ENCODE measurements at regions not wholly inside any gene's neighbourhood (a gene's known extent, or its start where the extent isn't known, plus 50 kb on each side); places are given as distances from the start of the nearest gene placed in this dataset.

DNA sequence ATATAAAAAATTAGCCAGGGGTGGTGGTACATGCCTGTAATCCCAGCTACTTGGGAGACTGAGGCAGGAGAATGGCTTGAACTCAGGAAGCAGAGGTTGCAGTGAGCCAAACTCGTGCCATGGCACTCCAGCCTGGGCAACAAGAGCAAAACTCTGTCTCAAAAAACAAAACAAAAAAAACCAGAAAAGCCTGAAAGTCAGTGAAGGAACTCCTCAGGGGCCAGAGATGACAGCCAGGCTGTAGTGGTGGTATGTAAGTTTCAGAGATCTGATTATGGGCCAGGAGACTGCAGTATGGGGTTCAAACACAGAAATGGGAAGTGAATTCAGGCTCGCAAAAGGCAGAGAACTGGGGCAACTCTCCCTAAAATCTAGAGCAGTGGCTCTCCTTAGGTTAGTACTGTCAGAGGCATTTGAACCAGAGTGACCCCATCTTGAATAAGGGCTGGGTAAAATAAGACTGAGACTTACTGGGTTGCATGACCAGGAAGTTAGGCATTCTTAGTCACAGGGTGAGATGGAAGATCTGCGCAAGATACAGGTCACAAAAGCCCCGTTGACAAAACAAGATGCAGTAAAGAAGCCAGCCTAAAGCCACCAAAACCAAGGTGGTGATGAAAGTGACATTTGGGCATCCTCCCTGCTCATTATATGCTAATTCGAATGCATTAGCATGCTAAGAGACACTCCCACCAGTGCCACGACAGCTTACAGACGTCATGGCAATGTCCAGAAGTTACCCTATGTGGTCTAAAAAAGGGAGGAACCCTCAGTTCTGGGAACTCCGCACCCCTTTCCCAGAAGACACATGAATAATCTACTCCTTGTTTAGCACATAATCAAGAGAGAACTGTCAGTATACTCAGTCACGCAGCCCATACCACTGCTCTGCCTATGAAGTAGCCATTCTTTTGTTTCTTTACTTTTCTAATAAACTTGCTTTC is 120.2 kb upstream of the XYLT1 start:
- DNase-seq (ENCODE audit: low spot score), result no peak

DNA sequence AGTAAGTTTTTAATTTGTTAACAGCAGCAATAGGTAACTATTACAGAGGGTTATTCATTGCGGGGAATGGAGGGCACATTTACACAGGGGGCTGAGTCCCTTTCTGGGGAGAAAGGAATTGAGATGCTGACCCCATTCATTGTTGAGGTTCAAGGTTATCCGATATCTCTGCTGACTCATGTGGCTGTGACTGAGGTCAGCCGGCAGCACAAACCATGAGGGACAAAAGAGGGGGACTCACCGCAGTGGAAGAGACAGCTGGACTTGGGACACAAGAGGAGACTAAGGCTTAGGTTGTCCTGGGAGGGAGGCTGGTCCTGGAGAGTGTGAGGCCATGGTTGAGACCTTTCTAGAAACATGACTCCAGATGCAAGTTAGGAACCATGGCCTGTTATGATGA is 119.1 kb upstream of the XYLT1 start:
- DNase-seq (ENCODE audit: low spot score), result no peak

DNA sequence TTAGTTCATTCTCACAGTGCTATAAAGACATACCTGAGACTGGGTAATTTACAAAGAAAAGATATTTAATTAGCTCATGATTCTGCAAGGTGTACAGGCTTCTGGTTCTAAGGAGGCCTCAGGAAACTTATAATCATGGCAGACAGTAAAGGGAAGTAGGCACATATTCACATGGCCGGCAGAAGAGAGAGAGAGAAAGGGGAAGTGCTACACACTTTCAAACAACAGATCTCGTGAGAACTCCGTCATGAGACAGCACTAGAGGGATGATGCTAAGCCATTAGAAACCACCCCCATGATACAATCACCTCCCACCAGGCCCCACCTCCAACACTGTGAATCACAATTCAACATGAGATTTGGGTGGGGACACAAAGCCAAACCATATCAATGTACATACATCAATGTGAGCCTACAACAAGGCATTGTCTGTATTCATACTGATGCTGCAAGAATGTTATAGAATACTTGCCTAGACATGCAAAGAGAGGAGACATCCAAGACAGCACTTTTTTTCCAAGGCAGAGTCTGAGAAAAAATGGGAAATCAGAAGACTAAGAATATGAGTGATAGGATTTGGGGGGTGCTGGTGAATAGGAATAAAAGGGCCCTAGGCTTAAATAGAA is 114.8 kb upstream of the XYLT1 start:
- no peak for DNase-seq (ENCODE audit: low spot score)

DNA sequence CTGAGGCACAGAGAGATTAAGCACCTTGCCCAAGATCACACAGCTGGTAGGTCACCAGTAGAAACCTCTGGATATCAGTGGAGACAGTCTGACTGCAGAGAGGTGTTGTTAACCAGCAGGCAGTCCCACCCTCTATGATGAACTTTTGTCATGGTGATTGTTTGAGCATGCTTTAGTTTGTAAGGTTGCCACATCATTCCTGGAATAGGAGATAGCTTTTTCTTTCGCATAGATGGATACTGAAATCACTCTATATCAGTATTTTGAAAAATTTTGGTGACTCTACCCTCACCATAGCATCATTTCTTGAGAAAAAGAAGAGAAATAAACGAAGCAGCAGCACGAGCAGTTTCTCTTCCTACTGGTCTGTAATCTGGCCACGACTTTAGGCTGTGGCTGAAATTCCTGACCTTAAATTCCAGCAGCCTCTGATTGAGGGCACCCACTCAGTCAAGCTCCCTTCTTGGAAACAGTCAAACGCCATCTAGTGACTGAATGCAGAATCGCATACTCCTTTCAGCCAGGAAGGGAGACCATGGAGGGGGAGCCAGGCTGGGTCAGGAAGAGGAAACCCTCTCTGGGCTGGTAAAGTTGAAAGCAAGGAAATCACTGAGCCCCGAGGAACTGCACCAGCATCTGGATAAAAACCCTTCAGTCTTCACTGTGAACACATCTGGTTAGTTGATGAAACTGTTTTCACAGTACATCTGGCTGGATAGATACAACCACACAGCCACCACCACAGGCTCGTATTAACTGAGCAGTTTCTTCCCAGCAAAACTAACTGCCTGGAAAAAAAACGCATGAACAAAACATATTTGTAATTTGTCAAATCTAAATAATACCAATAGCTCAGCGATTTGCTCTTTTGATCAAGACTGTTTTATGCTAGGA is 108.5 kb upstream of the XYLT1 start:
- DNase-seq (ENCODE audit: low spot score), result peak; percentile 67

DNA sequence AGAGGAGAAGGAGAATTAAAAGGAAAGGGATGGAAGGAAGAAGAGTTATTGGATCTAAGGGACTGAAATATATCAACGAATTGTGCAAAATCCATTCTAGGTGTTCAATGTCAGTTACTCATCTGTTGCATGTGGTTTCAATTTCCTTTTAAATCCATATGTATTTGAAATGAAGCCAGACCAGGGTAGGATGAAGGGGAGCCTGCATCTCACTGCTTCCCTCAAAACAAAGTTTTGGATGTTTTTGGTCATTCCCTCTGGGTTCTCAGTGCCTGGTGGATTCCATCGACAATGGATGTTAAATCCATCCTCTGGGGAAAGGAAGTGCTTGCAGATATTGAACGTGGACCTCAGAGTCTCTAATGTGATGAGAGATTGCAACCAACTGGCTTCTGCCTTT is 103.5 kb upstream of the XYLT1 start:
- no peak for DNase-seq (ENCODE audit: low spot score)

DNA sequence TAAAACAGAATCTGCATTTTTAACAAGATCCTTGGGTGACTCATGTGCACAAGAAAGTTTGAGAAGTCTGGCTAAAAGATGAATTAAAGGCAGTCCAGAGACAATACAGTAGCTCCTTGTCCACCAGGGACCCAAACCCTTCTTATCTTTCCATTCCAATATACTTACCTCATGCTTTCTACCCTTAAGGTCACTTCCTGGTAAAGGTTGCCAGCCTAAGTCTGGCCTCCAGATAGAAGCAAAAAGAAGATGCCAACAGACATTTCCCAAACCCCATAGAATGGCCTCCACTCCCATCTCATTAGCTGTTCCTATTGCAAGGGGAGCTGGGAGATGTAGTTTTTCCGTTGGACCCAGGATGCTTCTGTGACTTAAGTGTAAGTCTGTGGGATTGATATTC is 101.4 kb upstream of the XYLT1 start:
- DNase-seq (ENCODE audit: low spot score), result no peak

DNA sequence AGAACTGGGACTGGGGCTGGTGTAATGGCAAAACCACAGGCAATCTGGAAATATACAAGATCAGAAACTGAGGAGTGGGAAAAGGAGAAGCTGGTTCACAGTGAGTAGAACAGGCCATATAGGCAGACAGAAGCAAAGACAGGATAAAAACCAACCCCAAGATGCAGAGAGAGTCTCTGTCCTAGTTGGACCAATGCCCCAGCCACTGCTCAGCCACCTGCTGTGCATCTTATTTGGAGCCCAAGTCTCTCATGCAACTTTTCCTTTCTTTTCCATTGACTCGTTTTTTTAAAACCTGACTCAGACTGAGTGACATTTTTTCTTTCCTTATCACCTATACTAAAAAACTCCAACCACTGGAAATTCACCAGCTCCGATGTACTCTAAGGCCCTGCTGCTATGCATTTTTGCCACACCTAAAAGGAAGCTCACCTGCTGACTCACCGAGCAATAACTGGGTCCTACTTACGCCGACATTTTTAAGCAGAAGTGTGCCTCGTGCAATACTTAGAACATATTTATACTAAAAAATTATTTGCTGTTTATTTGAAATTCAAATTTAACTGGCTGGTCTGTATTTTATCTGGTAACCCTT is 100.8 kb upstream of the XYLT1 start:
- no peak for DNase-seq (ENCODE audit: low spot score)

DNA sequence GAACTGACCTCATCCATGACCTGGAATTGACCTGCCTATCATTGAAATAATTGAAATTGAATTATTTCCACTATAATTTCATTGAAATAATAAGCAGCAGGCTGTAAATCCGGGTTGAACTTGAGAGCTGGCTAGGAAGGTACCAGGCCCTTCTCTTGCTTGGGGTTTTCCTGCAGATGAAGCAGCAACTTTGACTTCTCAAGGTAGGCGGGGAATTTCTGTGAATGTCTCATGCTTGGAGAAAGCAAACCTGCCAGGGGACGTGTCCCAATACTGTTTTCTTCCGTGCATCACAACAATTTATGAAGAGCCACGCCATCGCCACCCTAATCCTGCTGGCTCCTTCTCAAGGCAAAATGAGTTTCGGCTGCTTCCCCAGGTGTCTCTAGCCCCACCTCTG is 97.5 kb upstream of the XYLT1 start:
- DNase-seq (ENCODE audit: low spot score), result no peak

DNA sequence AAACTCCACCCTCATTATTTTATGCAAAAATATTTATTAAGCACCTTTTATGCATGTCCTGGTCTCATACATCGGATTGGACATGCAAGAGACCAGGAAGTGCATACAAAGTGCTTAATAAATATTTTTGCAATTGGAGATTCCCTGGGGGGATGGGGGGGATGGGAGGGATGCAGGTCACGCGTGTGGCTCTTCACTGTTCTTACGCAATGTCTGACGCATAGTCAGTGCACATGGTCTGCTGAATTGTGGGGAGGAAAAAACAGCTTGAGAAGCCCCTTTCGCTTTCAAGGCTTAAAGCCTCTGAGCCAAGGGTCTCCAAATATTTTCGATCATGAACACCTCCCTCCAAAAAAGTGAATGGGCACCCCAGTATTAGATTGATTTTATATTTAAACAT is 96.7 kb upstream of the XYLT1 start:
- DNase-seq (ENCODE audit: low spot score), result no peak

DNA sequence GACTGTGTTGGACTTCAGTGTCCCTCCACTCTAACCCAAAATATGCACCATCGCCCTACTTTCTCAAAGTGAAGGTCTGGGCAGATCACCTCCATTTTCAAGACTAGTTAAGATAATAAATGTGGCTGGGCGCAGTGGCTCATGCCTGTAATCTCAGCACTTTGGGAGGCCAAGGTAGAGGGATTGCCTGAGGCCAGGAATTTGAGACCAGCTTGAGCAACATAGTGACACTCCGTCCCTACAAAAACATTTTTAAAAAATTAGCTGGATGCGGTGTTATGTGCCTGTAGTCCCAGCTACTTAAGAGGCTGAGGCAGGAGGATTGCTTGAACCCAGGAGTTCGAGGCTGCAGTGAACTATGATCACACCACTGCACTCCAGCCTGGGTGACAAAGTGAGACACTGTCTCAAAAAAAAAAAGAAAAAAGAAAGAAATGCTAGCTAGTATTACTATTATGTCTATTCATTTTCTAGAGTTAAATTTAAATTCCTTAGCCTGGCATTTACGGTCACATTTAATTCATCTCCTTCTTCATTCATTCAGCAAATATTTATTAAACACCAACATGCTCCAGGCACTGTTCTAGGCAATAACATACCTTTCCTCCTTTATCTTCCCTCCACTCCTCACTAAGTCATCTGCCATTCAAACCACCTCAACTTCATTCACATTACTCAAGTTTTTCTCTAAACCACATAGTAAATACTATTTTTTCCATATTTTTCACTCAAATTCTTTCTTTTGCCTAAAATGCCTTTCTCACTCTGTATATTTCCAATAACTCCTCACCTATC is 96.1 kb upstream of the XYLT1 start:
- DNase-seq (ENCODE audit: low spot score), result no peak

DNA sequence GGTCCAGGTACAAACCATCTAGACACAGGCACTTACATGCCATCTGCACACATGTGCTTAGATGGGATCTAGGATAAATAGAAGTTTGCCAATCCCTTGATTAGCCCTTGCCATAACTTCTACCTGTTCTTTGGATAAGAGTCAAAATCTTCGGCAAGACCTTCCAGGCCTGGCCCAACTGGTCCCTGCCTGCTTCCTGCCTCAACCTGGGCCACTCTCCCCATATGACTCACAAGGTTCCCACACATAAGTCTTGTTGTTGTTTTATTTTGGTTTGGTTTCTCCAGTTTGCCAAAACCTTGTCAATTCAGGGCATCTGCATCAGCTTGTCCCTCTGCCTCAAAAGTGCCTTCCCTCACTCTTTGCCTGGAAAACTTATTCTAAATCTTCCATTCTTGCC is 95.3 kb upstream of the XYLT1 start:
- no peak for DNase-seq (ENCODE audit: low spot score)

DNA sequence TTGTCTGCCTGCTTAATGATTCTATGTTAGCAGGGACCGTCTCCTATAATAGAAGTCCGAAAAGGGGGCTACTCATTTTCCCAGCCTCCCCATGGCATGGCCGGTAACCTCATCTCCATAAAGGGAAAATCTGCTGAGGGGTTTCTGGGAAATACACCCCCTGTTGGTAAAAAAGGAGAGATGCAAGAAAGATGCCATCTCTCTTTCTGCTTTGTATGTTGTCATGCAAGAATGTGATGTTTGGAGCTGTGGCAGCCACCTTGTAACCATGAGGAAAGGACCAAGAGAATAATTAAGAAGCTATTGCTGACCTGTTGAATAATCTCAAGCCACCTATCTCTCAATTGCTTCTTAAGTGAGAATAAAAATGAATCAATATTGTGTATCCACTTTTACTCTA is 94.8 kb upstream of the XYLT1 start:
- no peak for DNase-seq (ENCODE audit: low spot score)

DNA sequence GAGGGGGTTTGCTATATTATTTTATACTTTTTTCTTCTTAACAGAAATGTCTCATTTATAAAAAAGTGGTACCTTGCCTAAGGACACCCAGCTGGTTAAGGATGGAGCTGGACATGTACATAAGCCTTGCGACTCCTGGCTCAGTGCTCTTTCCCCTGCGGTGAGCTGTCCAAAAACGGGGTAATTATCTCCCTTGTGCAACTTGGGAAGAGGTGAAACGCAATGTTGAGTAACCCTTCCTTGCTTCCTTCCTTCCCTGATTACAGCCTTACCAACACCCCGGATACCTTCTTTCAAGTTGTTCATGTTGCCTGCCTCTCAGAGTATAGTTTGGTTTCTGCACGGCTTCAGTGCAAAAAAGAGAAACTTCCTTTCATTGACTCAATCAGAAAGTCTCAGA is 94.1 kb upstream of the XYLT1 start:
- no peak for DNase-seq (ENCODE audit: low spot score)

DNA sequence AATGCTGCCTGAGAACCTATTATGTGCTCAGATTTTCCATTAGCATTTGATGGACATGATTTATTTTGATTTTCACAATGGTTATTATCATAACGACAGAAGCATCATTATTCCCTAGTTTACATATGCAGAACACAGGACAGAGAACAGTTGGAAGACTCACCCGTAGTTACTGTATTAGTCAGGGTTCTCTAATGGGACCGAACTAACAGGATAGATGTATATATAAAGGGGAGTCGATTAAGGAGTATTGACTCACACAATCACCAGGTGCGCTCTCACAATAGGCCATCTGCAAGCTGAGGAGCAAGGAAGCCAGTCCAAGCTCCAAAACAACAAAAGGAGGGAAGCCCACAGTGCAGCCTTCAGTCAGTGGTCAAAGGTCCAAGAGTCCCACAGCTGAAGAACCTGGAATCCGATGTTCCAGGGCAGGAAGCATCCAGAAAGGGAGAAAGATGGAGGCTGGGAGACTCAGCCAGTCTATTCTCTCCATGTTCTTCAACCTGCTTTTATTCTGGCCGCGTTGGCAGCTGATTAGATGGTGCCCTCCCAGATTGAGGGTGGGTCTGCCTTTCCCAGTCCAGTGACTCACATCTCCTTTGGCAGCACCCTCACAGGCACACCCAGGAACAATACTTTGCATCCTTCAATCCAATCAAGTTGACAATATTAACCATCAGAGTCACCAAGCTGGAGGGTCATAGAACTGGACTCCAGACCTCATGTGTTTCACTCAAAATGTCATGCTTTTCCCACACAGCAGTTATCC is 92.7 kb upstream of the XYLT1 start:
- DNase-seq (ENCODE audit: low spot score), result no peak

DNA sequence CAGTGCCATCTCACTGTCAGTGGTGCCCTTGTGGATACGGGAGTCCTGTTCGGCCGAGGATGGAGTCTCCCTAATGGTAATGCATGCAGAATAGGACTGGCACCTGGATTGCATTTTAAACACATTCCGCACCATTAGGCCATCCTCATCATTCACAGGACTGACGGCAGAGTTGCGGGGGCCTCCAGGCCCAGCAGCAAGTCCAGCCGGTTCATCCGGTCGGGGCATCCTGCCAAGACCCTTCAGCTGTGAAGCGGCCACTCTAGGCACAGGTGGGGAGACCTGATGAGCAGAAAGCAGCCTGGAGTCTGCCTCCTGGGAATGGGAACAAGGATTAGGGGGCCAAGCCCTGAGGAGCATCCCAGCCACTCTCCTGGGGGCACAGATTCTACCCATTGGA is 90.3 kb upstream of the XYLT1 start:
- no peak for DNase-seq (ENCODE audit: low spot score)

DNA sequence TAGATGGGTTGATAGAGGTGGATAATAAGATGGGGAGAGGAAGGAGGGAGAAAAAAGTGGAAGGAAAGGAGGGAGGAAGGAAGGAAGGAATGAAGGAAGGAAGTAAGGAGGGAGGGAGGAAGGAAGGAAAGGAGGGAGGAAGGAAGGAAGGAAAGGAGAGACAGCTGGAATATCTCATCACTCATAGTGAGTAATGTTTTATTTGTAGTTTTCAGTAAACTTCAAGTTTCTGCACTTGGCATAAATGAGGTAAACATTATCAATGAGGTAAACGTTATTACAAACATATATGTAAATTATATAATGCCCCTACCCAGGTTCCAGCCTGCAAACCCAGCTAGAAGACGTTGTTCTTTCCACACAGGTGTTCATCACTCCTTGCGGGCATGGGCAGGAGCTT is 89.8 kb upstream of the XYLT1 start:
- no peak for DNase-seq (ENCODE audit: low spot score)

DNA sequence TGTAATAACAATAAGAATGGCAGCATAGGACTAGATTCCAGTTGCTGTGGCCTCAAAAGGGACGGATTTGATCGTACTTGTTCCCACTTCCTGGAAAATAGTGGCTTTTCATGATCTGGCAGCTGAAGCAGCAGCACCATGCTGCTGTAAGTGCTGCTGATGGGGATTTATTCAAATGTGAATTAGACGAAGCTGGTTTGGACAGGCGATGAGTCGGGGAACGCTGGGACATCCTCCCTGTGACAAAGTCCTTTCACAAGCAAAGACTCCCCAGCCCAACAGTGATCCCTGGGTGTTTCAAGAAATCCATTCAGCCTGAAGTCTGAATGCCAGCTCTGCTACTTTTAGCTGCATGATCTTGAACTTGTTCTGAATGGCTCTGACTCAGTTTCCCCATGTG is 88.6 kb upstream of the XYLT1 start:
- no peak for DNase-seq (ENCODE audit: low spot score)

DNA sequence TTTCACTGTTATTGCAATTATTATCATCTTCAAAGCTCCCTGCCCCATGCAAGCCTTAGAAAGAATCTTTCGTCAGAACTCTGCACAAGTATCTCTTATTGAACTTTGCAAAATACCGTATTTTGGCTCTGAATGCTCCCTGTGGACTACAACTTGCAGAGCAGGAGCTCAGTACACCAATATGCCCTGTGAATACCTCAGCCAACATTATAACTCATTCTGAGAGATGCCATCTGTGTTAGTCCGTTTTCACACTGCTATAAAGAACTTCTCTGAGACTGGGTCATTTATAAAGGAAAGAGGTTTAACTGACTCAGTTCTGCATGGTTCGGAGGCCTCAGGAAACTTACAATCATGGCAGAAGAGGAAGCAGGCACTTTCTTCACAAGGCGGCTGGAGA is 87.2 kb upstream of the XYLT1 start:
- DNase-seq (ENCODE audit: low spot score), result no peak

DNA sequence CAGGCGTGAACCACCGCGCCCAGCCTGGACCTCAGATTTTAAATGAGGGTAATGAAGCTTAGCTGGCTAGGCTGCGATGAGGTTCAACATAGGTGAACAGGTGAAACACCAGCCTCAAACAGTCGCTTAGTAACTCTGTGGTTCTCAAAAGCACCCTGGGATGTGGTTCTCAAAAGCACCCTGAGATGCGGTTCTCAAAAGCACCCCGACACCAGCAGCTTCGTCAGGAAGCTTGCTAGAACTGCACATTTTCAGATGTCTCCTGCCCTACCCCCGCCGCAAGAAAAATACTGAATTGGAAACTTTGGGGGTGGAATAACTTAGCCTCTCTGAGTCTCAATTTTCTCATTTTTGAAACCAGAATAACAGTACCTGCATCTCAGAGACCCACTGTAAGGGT is 86.7 kb upstream of the XYLT1 start:
- no peak for DNase-seq (ENCODE audit: low spot score)

DNA sequence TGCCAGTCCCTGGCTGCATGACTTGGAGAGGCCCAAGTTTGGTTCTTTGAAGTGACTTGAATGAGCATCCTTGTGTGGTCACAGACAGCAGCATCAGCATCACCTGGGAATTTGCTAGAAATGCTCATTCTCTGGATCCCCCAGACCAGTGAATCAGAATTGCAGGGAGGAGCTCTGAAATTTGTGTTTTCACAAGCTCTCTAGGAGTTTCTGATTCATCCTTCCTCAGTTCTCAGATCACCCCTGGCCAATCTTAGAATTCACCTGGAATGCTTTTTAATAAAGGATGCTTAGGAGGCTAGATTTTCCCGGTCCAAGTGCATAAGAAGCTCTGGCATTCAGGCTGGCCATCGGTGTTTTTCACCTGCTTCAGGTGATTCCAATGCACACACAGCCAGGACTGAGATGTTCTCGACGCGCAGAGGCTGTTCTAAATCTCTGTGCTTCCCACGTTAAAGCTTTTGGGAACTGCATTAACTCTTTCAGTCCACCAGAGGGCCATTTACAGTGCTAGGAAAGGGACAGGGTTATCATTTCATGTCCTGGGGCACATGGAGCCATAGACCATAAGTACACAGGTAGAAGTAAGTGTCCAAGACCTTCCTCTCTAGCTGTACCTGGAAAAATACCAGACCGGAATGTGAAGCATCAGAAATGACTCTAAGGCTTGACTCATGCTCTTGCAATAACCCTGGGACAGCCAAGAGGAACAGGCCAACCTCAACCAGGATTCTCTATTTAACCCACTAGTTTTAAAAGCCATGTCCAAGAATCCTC is 85.7 kb upstream of the XYLT1 start:
- DNase-seq (ENCODE audit: low spot score), result peak; percentile 36

Measured in AG08396 (cell line).